ENCODE measurements at regions not wholly inside any gene's neighbourhood (a gene's known extent, or its start where the extent isn't known, plus 50 kb on each side); places are given as distances from the start of the nearest gene placed in this dataset.
A peak's percentile ranks its signal among the peaks of the same experiment; 100 is the strongest.

- TF ChIP-seq CTCF (IDR thresholded peaks at IDR 0.05) (no peak), POLR2A (IDR thresholded peaks at IDR 0.05) (no peak)
- Histone ChIP-seq H3K27ac (no peak overlapping the region), H3K36me3 (no peaks in the 10 kb centered on the region), H3K4me3 (replicated peaks in 1 of 3) (no peak overlapping the region), H3K4me1 (no peaks in the 10 kb centered on the region), H3K27me3 (no peaks in the 10 kb centered on the region), H3K9me3 (no peaks in the 10 kb centered on the region)
- 90 to 96% methylated on average over 3 of the region's 3 CpGs for WGBS, 2 donors
- DNase-seq, result no peak
- intact Hi-C loops (cut with DNase I), result no loop called here
Measured at GRCh38 chr1:195820925-195821324, 787.3 kb downstream of the KCNT2 start.

- H3K27ac ChIP-seq, result no peak overlapping the region
- no peak overlapping the region for H3K4me3 ChIP-seq (replicated peaks in 1 of 3)
- no peaks in the 10 kb centered on the region for H3K27me3 ChIP-seq
- TF ChIP-seq POLR2A (IDR thresholded peaks at IDR 0.05) (no peak), CTCF (IDR thresholded peaks at IDR 0.05) (no peak)
- no peaks in the 10 kb centered on the region for H3K4me1 ChIP-seq
- WGBS, 2 donors, result 71 to 81% methylated on average over 2 of the region's 2 CpGs
- intact Hi-C loops (cut with DNase I), result no loop called here
- DNase-seq, result no peak
- H3K36me3 ChIP-seq, result no peaks in the 10 kb centered on the region
- no peaks in the 10 kb centered on the region for H3K9me3 ChIP-seq
Measured at GRCh38 chr1:195806060-195806459, 802.2 kb downstream of the KCNT2 start.

GRCh38 chr1:195804547-195804946 is 803.7 kb downstream of the KCNT2 start:
- Histone ChIP-seq H3K4me3 (replicated peaks in 1 of 3) (no peak overlapping the region), H3K36me3 (no peaks in the 10 kb centered on the region), H3K27ac (no peak overlapping the region), H3K4me1 (no peaks in the 10 kb centered on the region), H3K9me3 (no peaks in the 10 kb centered on the region), H3K27me3 (no peaks in the 10 kb centered on the region)
- DNase-seq, result no peak
- intact Hi-C loops (cut with DNase I), result no loop called here
- TF ChIP-seq CTCF (IDR thresholded peaks at IDR 0.05) (peak in 2 of 6 experiments; percentile 9 to 10), POLR2A (IDR thresholded peaks at IDR 0.05) (no peak)

GRCh38 chr1:195799016-195799415 is 809.2 kb downstream of the KCNT2 start:
- Histone ChIP-seq H3K4me1 (no peaks in the 10 kb centered on the region), H3K4me3 (replicated peaks in 1 of 3) (no peak overlapping the region), H3K9me3 (no peaks in the 10 kb centered on the region), H3K27ac (no peak overlapping the region), H3K27me3 (no peaks in the 10 kb centered on the region), H3K36me3 (no peaks in the 10 kb centered on the region)
- whole genome bisulfite sequencing, 2 donors, result 79 to 80% methylated on average over 4 of the region's 4 CpGs
- no peak for DNase-seq
- TF ChIP-seq POLR2A (IDR thresholded peaks at IDR 0.05), result no peak
- no peak for TF ChIP-seq CTCF (IDR thresholded peaks at IDR 0.05)
- intact Hi-C loops (cut with DNase I), result no loop called here

- Histone ChIP-seq H3K27ac (no peak overlapping the region), H3K4me3 (replicated peaks in 1 of 3) (no peak overlapping the region), H3K4me1 (no peaks in the 10 kb centered on the region), H3K9me3 (no peaks in the 10 kb centered on the region), H3K36me3 (no peaks in the 10 kb centered on the region), H3K27me3 (no peaks in the 10 kb centered on the region)
- no peak for DNase-seq
- no peak for TF ChIP-seq CTCF (IDR thresholded peaks at IDR 0.05)
- no peak for TF ChIP-seq POLR2A (IDR thresholded peaks at IDR 0.05)
- 94 to 97% methylated on average over 3 of the region's 3 CpGs for WGBS, 2 donors
- intact Hi-C loops (cut with DNase I), result no loop called here
Measured at GRCh38 chr1:195794225-195794624, 814.0 kb downstream of the KCNT2 start.

All from thyroid gland (tissue), 4 donors.